Sigmoid colon (tissue), 6 donors: ENCODE measurements at regions not wholly inside any gene's neighbourhood (a gene's known extent, or its start where the extent isn't known, plus 50 kb on each side); places are given as distances from the start of the nearest gene placed in this dataset.

Source experiments
- DNase-seq: peaks from one replicate; pipeline ENCODE4 v3.0.0-alpha.2; 2019
- H3K27ac ChIP-seq, 4 donors: fragments of 200-600 bp; sonication (generic); one replicate each; pipeline ENCODE4 v1.5.1; 2016 to 2019; ENCODE audit warnings: mild to moderate bottlenecking in 1 of 4
- H3K27me3 ChIP-seq, 3 donors: fragments of 200-600 bp; sonication (generic); one replicate each; pipeline ENCODE4 v1.5.1; 2019; ENCODE audit warnings: mild to moderate bottlenecking in 1 of 3
- H3K36me3 ChIP-seq, 4 donors: fragments of 200-600 bp; sonication (generic); one replicate each; pipeline ENCODE4 v1.5.1; 2016 to 2019
- H3K4me1 ChIP-seq, 4 donors: fragments of 200-600 bp; sonication (generic); one replicate each; pipeline ENCODE4 v1.5.1; 2017 to 2019
- H3K4me3 ChIP-seq, 4 donors: fragments of 200-600 bp; sonication (generic); one replicate each; pipeline ENCODE4 v1.5.1; 2017 to 2019; ENCODE audit warnings: mild to moderate bottlenecking in 2 of 4, moderate library complexity in 1 of 4
- H3K9me3 ChIP-seq, 4 donors: fragments of 200-600 bp in 3 of 4; sonication (generic) in 3 of 4; one replicate each; pipeline versions ENCODE4 v1.5.1 to v1.6.1; 2013 to 2019
- CTCF ChIP-seq, 4 experiments: fragments of 450-650 bp in 3 of 4; fragments of 200-600 bp in 1 of 4; IDR thresholded peaks; one replicate each; pipeline ENCODE4 v1.5.1; 2016 to 2019; ENCODE audit warnings: antibody characterized with exemption in 4 of 4, mild to moderate bottlenecking in 3 of 4, moderate library complexity in 2 of 4
- EP300 ChIP-seq, 4 donors: sonication (generic); formaldehyde crosslinking; IDR thresholded peaks; one replicate each; pipeline ENCODE4 v1.6.1; 2017; ENCODE audit warnings: antibody characterized with exemption in 4 of 4
- POLR2A ChIP-seq, 2 donors: fragments of 450-650 bp; IDR thresholded peaks; one replicate each; pipeline ENCODE4 v1.6.1; 2016; ENCODE audit warnings: antibody characterized with exemption in 2 of 2, mild to moderate bottlenecking in 2 of 2, moderate library complexity in 2 of 2
- POLR2AphosphoS5 ChIP-seq, 4 donors: sonication (generic); formaldehyde crosslinking; IDR thresholded peaks; one replicate each; pipeline ENCODE4 v1.6.1; 2017; ENCODE audit warnings: antibody characterized with exemption in 4 of 4
- WGBS, 2 donors: extraction: QIAGEN DNeasy Blood & Tissue Kit; methylation state at CpG; one replicate each; pipeline ENCODE4 v1.1.7; 2013; 5-methylcytosine and 5-hydroxymethylcytosine counted together
- intact Hi-C: fragments of 100-400 bp; cut with DNase I; formaldehyde crosslinking; loops from one replicate; pipeline ENCODE4 v1.15.1; 2023
- donor health status: healthy with polysubstance abuse.
- donor health status: healthy.

- no peak for TF ChIP-seq POLR2AphosphoS5 (IDR thresholded peaks at IDR 0.05)
- 39 to 70% methylated on average over 2 of the region's 2 CpGs for WGBS, 2 donors
- no peaks in the 10 kb centered on the region for H3K36me3 ChIP-seq
- no peaks in the 10 kb centered on the region for H3K9me3 ChIP-seq
- intact Hi-C loops = no loop called here
- H3K27ac ChIP-seq = no peak overlapping the region
- no peak for DNase-seq
- H3K4me3 ChIP-seq = no peak overlapping the region
- H3K4me1 ChIP-seq = no peaks in the 10 kb centered on the region
- H3K27me3 ChIP-seq = no peaks in the 10 kb centered on the region
Observed at GRCh38 chr6:78300885-78301284, 566.5 kb upstream of the IRAK1BP1 start.

GRCh38 chr6:78302411-78302810, 564.9 kb upstream of the IRAK1BP1 start:
- DNase-seq = no peak
- Histone ChIP-seq H3K4me3 (no peak overlapping the region), H3K27ac (no peak overlapping the region), H3K9me3 (no peaks in the 10 kb centered on the region), H3K4me1 (no peaks in the 10 kb centered on the region), H3K36me3 (no peaks in the 10 kb centered on the region), H3K27me3 (no peaks in the 10 kb centered on the region)
- TF ChIP-seq POLR2AphosphoS5 (IDR thresholded peaks at IDR 0.05) (no peak), EP300 (IDR thresholded peaks at IDR 0.05) (no peak), POLR2A (IDR thresholded peaks at IDR 0.05) (no peak), CTCF (IDR thresholded peaks at IDR 0.05) (no peak)
- 30 to 72% methylated on average over 1 of the region's 1 CpG for WGBS, 2 donors
- intact Hi-C loops = no loop called here

GRCh38 chr6:78308025-78308424, 559.3 kb upstream of the IRAK1BP1 start:
- TF ChIP-seq CTCF (IDR thresholded peaks at IDR 0.05) (no peak), POLR2A (IDR thresholded peaks at IDR 0.05) (no peak), POLR2AphosphoS5 (IDR thresholded peaks at IDR 0.05) (no peak), EP300 (IDR thresholded peaks at IDR 0.05) (no peak)
- Histone ChIP-seq H3K9me3 (no peaks in the 10 kb centered on the region), H3K4me1 (no peaks in the 10 kb centered on the region), H3K36me3 (no peaks in the 10 kb centered on the region), H3K27me3 (no peaks in the 10 kb centered on the region), H3K27ac (no peak overlapping the region), H3K4me3 (no peak overlapping the region)
- intact Hi-C loops = no loop called here
- DNase-seq = no peak

GRCh38 chr6:78322068-78322845, 545.1 kb upstream of the IRAK1BP1 start:
- H3K27me3 ChIP-seq = no peaks in the 10 kb centered on the region
- H3K27ac ChIP-seq = no peak overlapping the region
- H3K36me3 ChIP-seq = no peaks in the 10 kb centered on the region
- H3K9me3 ChIP-seq = no peaks in the 10 kb centered on the region
- no peaks in the 10 kb centered on the region for H3K4me1 ChIP-seq
- 62 to 81% methylated on average over 5 of the region's 5 CpGs for WGBS, 2 donors
- TF ChIP-seq CTCF (IDR thresholded peaks at IDR 0.05) (no peak), EP300 (IDR thresholded peaks at IDR 0.05) (no peak), POLR2AphosphoS5 (IDR thresholded peaks at IDR 0.05) (no peak), POLR2A (IDR thresholded peaks at IDR 0.05) (no peak)
- intact Hi-C loops = no loop called here
- no peak overlapping the region for H3K4me3 ChIP-seq
- DNase-seq = no peak

GRCh38 chr6:78324213-78324612, 543.1 kb upstream of the IRAK1BP1 start:
- intact Hi-C loops = no loop called here
- DNase-seq = no peak
- 62 to 66% methylated on average over 2 of the region's 2 CpGs for WGBS, 2 donors
- H3K27ac ChIP-seq = no peak overlapping the region
- no peaks in the 10 kb centered on the region for H3K27me3 ChIP-seq
- H3K36me3 ChIP-seq = no peaks in the 10 kb centered on the region
- no peaks in the 10 kb centered on the region for H3K4me1 ChIP-seq
- TF ChIP-seq CTCF (IDR thresholded peaks at IDR 0.05) (no peak), POLR2AphosphoS5 (IDR thresholded peaks at IDR 0.05) (no peak), EP300 (IDR thresholded peaks at IDR 0.05) (no peak), POLR2A (IDR thresholded peaks at IDR 0.05) (no peak)
- H3K4me3 ChIP-seq = no peak overlapping the region
- no peaks in the 10 kb centered on the region for H3K9me3 ChIP-seq
